ENCODE measurements at regions not wholly inside any gene's neighbourhood (a gene's known extent, or its start where the extent isn't known, plus 50 kb on each side); places are given as distances from the start of the nearest gene placed in this dataset.
A peak's percentile ranks its signal among the peaks of the same experiment; 100 is the strongest.

DNA sequence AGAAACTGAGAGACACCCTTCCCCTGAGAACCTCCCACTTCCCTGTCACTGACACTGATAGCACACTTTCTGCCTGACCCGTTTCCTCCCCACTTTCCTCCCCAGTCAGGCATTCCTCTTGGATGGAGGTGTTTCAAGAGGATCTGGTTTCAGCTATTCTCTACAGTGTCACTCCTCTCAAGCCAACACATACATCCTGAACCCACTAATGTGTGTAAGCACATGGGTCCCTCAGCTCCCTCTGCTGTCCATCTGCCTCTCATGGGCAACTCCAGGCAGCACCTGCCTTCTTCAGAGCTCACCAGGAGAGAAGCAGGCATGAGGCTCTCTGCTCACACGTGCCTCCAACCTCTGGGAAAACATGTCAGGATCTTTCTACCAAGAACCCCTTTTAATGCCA lies 207.6 kb downstream of the NAF1 start:
- no peaks in the 10 kb centered on the region for H3K9me3 ChIP-seq (ENCODE audit: low read length)
- ATAC-seq (peak; percentile 59), DNase-seq (peak; percentile 4)
- no peaks in the 10 kb centered on the region for H4K20me1 ChIP-seq (ENCODE audit: low read length)
- H3K4me2 ChIP-seq (ENCODE audit: low read length) = no peak overlapping the region
- intact Hi-C loops (cut with micrococcal nuclease) = loop anchor here (2.0 kb wide), 2 partner anchors 314 to 462 kb away; no protein-coding TSS in a partner anchor
- H3K4me1 ChIP-seq (ENCODE audit: insufficient read depth, low read length) = no peaks in the 10 kb centered on the region
- H3K27ac ChIP-seq (ENCODE audit: low read length) = no peak overlapping the region
- H3K27me3 ChIP-seq (ENCODE audit: low read length) = no peaks in the 10 kb centered on the region
- no peaks in the 10 kb centered on the region for H3K79me2 ChIP-seq (ENCODE audit: low read length)
- ChIA-PET POLR2A (ENCODE audit: unreplicated experiment) (no interaction called here), CTCF (interaction anchor here (0.6 to 1.1 kb wide), 2 partner anchors 84 to 314 kb away, joined by 4 to 9 read pairs; no protein-coding TSS in a partner anchor)
- no peak overlapping the region for H3K4me3 ChIP-seq (ENCODE audit: low read length)
- H3K9me2 ChIP-seq (replicated peaks; ENCODE audit: low read length) = no peaks in the 10 kb centered on the region
- no peak overlapping the region for H3K9ac ChIP-seq (ENCODE audit: low read length)
- no peaks in the 10 kb centered on the region for H3K36me3 ChIP-seq (ENCODE audit: low read depth, low read length)
- H2AFZ ChIP-seq (ENCODE audit: low read length) = no peak overlapping the region
- TF ChIP-seq, protein P1, sequence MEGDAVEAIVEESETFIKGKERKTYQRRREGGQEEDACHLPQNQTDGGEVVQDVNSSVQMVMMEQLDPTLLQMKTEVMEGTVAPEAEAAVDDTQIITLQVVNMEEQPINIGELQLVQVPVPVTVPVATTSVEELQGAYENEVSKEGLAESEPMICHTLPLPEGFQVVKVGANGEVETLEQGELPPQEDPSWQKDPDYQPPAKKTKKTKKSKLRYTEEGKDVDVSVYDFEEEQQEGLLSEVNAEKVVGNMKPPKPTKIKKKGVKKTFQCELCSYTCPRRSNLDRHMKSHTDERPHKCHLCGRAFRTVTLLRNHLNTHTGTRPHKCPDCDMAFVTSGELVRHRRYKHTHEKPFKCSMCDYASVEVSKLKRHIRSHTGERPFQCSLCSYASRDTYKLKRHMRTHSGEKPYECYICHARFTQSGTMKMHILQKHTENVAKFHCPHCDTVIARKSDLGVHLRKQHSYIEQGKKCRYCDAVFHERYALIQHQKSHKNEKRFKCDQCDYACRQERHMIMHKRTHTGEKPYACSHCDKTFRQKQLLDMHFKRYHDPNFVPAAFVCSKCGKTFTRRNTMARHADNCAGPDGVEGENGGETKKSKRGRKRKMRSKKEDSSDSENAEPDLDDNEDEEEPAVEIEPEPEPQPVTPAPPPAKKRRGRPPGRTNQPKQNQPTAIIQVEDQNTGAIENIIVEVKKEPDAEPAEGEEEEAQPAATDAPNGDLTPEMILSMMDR (conservative IDR thresholded peaks at IDR 0.05; ENCODE audit: low read depth, low read length) = no peak
- TF ChIP-seq EZH2 (IDR thresholded peaks at IDR 0.05; ENCODE audit: low read length, unreplicated experiment) (no peak), EZH2phosphoT487 (IDR thresholded peaks at IDR 0.05; ENCODE audit: borderline replicate concordance, low read length) (no peak)
- no peaks in the 10 kb centered on the region for H3F3A ChIP-seq (ENCODE audit: low read length, unreplicated experiment)
- no TSS peak for BruUV-seq (replicated peaks)

- H3F3A ChIP-seq (ENCODE audit: low read length, unreplicated experiment) = no peaks in the 10 kb centered on the region
- no peaks in the 10 kb centered on the region for H3K79me2 ChIP-seq (ENCODE audit: low read length)
Observed at GRCh38 chr4:162957521-162958143, 209.1 kb downstream of the NAF1 start.

GRCh38 chr4:162954976-162955375 lies 211.7 kb downstream of the NAF1 start:
- H3K27ac ChIP-seq (ENCODE audit: low read length) = no peak overlapping the region
- BruUV-seq (replicated peaks) = no TSS peak
- no peaks in the 10 kb centered on the region for H3K27me3 ChIP-seq (ENCODE audit: low read length)
- H3K79me2 ChIP-seq (ENCODE audit: low read length) = no peaks in the 10 kb centered on the region
- ChIA-PET CTCF (no interaction called here), POLR2A (ENCODE audit: unreplicated experiment) (no interaction called here)
- no peak for DNase-seq
- H4K20me1 ChIP-seq (ENCODE audit: low read length) = no peaks in the 10 kb centered on the region
- H3K36me3 ChIP-seq (ENCODE audit: low read depth, low read length) = no peaks in the 10 kb centered on the region
- intact Hi-C loops (cut with micrococcal nuclease) = no loop called here
- H2AFZ ChIP-seq (ENCODE audit: low read length) = no peak overlapping the region
- no peaks in the 10 kb centered on the region for H3K9me3 ChIP-seq (ENCODE audit: low read length)
- no peaks in the 10 kb centered on the region for H3K9me2 ChIP-seq (replicated peaks; ENCODE audit: low read length)
- H3F3A ChIP-seq (ENCODE audit: low read length, unreplicated experiment) = no peaks in the 10 kb centered on the region
- no peak for ATAC-seq
- TF ChIP-seq, protein P1 (conservative IDR thresholded peaks at IDR 0.05; ENCODE audit: low read depth, low read length) = no peak
- TF ChIP-seq EZH2 (IDR thresholded peaks at IDR 0.05; ENCODE audit: low read length, unreplicated experiment) = no peak
- no peak for TF ChIP-seq EZH2phosphoT487 (IDR thresholded peaks at IDR 0.05; ENCODE audit: borderline replicate concordance, low read length)
- H3K4me1 ChIP-seq (ENCODE audit: insufficient read depth, low read length) = no peaks in the 10 kb centered on the region
- H3K4me3 ChIP-seq (ENCODE audit: low read length) = no peak overlapping the region
- no peak overlapping the region for H3K9ac ChIP-seq (ENCODE audit: low read length)
- no peak overlapping the region for H3K4me2 ChIP-seq (ENCODE audit: low read length)

More at GRCh38 chr4:162957521-162958143, 209.1 kb downstream of the NAF1 start:
- H3K9me3 ChIP-seq (ENCODE audit: low read length) = no peaks in the 10 kb centered on the region
- ChIA-PET POLR2A (ENCODE audit: unreplicated experiment) (no interaction called here), CTCF (no interaction called here)
- no peak overlapping the region for H3K4me2 ChIP-seq (ENCODE audit: low read length)
- BruUV-seq (replicated peaks) = no TSS peak
- no peak overlapping the region for H3K4me3 ChIP-seq (ENCODE audit: low read length)
- no peak overlapping the region for H3K27ac ChIP-seq (ENCODE audit: low read length)
- no peaks in the 10 kb centered on the region for H4K20me1 ChIP-seq (ENCODE audit: low read length)
- DNase-seq (no peak), ATAC-seq (no peak)
- no peaks in the 10 kb centered on the region for H3K9me2 ChIP-seq (replicated peaks; ENCODE audit: low read length)
- intact Hi-C loops (cut with micrococcal nuclease) = loop anchor here (2.0 kb wide), 2 partner anchors 313 to 461 kb away; no protein-coding TSS in a partner anchor
- no peaks in the 10 kb centered on the region for H3K27me3 ChIP-seq (ENCODE audit: low read length)
- H2AFZ ChIP-seq (ENCODE audit: low read length) = no peak overlapping the region
- H3K9ac ChIP-seq (ENCODE audit: low read length) = no peak overlapping the region
- TF ChIP-seq, protein P1 (conservative IDR thresholded peaks at IDR 0.05; ENCODE audit: low read depth, low read length) = no peak
- no peaks in the 10 kb centered on the region for H3K36me3 ChIP-seq (ENCODE audit: low read depth, low read length)
- H3K4me1 ChIP-seq (ENCODE audit: insufficient read depth, low read length) = no peaks in the 10 kb centered on the region

Data from PC-3 (cell line).